Upper lobe of right lung (tissue), 1 donor: ENCODE measurements at regions not wholly inside any gene's neighbourhood (a gene's known extent, or its start where the extent isn't known, plus 50 kb on each side); places are given as distances from the start of the nearest gene placed in this dataset.

Source experiments
- ATAC-seq: fragments of 200-7000 bp; cut with Tn5 transposase; one replicate; pipeline ENCODE4 v1.9.1; 2020; ENCODE audit warnings: mild to moderate bottlenecking, moderate library complexity
- DNase-seq: peaks from one replicate; pipeline ENCODE4 v3.0.0-alpha.2; 2020
- H3K27ac ChIP-seq: fragments of 200-600 bp; one replicate; pipeline ENCODE4 v1.8.0; 2022
- H3K27me3 ChIP-seq: fragments of 200-600 bp; one replicate; pipeline ENCODE4 v1.8.0; 2022; ENCODE audit warnings: mild to moderate bottlenecking
- H3K36me3 ChIP-seq: fragments of 200-600 bp; one replicate; pipeline ENCODE4 v1.8.0; 2022
- H3K4me1 ChIP-seq: fragments of 200-600 bp; one replicate; pipeline ENCODE4 v1.8.0; 2022
- H3K4me3 ChIP-seq: fragments of 200-600 bp; one replicate; pipeline ENCODE4 v1.8.0; 2022; ENCODE audit warnings: mild to moderate bottlenecking
- H3K9me3 ChIP-seq: fragments of 200-600 bp; one replicate; pipeline ENCODE4 v1.8.0; 2022
- intact Hi-C: fragments of 100-400 bp; cut with DNase I; formaldehyde crosslinking; loops from one replicate; pipeline ENCODE4 v1.11.0; 2022
- TF ChIP-seq, protein P1 (sequence below): fragments of 200-600 bp; IDR thresholded peaks from one replicate; pipeline ENCODE4 v1.8.0; 2022; ENCODE audit warnings: antibody characterized with exemption
- donor health status: DM: no; HTN: yes; CAD: no; lungs with severe emphysema.

DNA sequence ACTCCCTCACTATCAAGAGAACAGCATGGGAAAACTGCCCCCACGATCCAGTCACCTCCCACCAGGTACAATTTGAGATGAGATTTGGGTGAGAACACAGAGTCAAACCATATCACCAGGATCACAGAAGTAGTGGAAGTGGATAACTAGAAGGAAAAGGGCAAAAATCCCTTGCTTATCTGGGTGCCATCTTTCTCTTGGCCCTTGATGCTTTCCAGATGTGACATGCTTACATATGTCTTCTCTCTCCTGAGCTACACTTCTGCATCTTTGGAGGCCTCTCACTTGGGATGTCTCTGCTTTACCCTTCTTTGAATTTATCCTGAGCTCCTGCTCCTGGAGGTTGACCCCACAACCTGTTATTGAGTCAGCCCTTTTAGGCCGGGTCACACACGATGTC is 57.6 kb upstream of the APOBEC4 start:
- H3K4me3 ChIP-seq = no peak overlapping the region
- no peaks in the 10 kb centered on the region for H3K9me3 ChIP-seq
- TF ChIP-seq, protein P1, sequence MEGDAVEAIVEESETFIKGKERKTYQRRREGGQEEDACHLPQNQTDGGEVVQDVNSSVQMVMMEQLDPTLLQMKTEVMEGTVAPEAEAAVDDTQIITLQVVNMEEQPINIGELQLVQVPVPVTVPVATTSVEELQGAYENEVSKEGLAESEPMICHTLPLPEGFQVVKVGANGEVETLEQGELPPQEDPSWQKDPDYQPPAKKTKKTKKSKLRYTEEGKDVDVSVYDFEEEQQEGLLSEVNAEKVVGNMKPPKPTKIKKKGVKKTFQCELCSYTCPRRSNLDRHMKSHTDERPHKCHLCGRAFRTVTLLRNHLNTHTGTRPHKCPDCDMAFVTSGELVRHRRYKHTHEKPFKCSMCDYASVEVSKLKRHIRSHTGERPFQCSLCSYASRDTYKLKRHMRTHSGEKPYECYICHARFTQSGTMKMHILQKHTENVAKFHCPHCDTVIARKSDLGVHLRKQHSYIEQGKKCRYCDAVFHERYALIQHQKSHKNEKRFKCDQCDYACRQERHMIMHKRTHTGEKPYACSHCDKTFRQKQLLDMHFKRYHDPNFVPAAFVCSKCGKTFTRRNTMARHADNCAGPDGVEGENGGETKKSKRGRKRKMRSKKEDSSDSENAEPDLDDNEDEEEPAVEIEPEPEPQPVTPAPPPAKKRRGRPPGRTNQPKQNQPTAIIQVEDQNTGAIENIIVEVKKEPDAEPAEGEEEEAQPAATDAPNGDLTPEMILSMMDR = no peak
- ATAC-seq (no peak), DNase-seq (no peak)
- no peaks in the 10 kb centered on the region for H3K36me3 ChIP-seq
- no peak overlapping the region for H3K27ac ChIP-seq
- no peaks in the 10 kb centered on the region for H3K27me3 ChIP-seq
- intact Hi-C loops = no loop called here
- H3K4me1 ChIP-seq = no peaks in the 10 kb centered on the region

DNA sequence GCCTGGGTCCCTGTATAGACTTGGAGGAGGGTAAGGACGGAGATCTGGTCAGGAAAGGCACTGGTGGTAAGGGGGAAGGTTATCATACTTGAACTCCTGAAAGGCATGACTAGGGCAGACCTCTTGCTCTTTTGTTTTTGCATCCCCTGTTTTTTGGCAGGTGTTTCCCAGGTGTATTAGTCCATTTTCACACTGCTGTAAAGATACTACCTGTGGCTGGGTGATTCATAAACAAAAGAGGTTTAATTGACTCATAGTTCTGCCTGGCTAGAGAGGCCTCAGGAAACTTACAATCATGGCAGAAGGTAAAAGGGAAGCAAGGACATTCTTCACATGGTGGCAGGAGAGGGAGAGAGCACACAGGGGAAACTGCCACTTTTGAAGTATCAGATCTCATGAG is 57.2 kb upstream of the APOBEC4 start:
- TF ChIP-seq, protein P1 = no peak
- Histone ChIP-seq H3K9me3 (no peaks in the 10 kb centered on the region), H3K36me3 (no peaks in the 10 kb centered on the region), H3K4me3 (no peak overlapping the region), H3K4me1 (no peaks in the 10 kb centered on the region), H3K27ac (no peak overlapping the region), H3K27me3 (no peaks in the 10 kb centered on the region)
- ATAC-seq = no peak
- intact Hi-C loops = no loop called here
- no peak for DNase-seq

DNA sequence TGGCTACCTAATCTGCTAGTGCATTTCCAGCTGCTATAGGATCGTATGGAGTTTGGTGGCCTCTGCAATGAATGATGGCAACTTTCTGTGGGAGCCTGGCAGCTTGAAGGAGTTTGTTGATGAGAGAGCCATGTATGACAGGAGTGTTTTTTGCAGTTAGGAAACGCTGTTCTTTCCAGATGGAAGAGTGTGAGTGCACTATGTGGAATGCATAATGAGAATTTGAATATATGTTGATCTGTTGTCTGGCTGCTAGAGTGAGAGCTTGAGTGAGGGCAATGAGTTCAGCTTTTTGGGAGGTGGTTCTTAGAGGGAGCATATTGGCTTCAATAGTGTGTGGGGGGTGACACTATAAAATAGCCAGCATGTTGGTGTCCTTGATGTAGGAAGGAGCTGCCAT is 51.0 kb upstream of the APOBEC4 start:
- Histone ChIP-seq H3K27ac (no peak overlapping the region), H3K4me1 (no peaks in the 10 kb centered on the region), H3K9me3 (no peaks in the 10 kb centered on the region), H3K4me3 (no peak overlapping the region), H3K36me3 (no peaks in the 10 kb centered on the region), H3K27me3 (no peaks in the 10 kb centered on the region)
- TF ChIP-seq, protein P1 = no peak
- DNase-seq = no peak
- no peak for ATAC-seq
- intact Hi-C loops = no loop called here
